ENCODE measurements at regions not wholly inside any gene's neighbourhood (a gene's known extent, or its start where the extent isn't known, plus 50 kb on each side); places are given as distances from the start of the nearest gene placed in this dataset.

- Histone ChIP-seq H3K79me2 (ENCODE audit: control insufficient read depth, insufficient read depth, low read length) (no peaks in the 10 kb centered on the region), H2AFZ (ENCODE audit: insufficient read depth, low read depth, low read length, poor library complexity, severe bottlenecking) (no peak overlapping the region), H3K4me3 (ENCODE audit: control extremely low read depth in 1 of 5, extremely low read depth in 1 of 5, insufficient read depth in 1 of 5, low read depth in 2 of 5, low read length in 4 of 5) (no peak overlapping the region), H4K20me1 (ENCODE audit: control insufficient read depth, insufficient read depth, low read length, poor library complexity, severe bottlenecking) (no peaks in the 10 kb centered on the region), H3K36me3 (replicated peaks in 1 of 2; ENCODE audit: control extremely low read depth in 1 of 2, control insufficient read depth in 1 of 2, extremely low read depth in 1 of 2, insufficient read depth in 2 of 2, low read length in 1 of 2) (no peaks in the 10 kb centered on the region), H3K4me1 (ENCODE audit: control insufficient read depth in 2 of 2, insufficient read depth in 2 of 2, low read length in 2 of 2) (peaks cover 16 to 21% of the 10 kb centered on the region in 2 donors), H3K4me2 (replicated peaks; ENCODE audit: low read depth, low read length, poor library complexity, severe bottlenecking) (no peak overlapping the region), H3K9ac (ENCODE audit: low read length) (no peak overlapping the region), H3K27ac (ENCODE audit: low read length in 2 of 2) (no peak overlapping the region), H3K9me3 (ENCODE audit: control extremely low read depth in 1 of 3, control insufficient read depth in 2 of 3, insufficient read depth in 1 of 3, low read length in 2 of 3) (peaks cover 5 to 22% (median 10%) of the 10 kb centered on the region in 3 donors), H3K27me3 (replicated peaks in 1 of 4; ENCODE audit: control extremely low read depth in 1 of 4, control insufficient read depth in 3 of 4, insufficient read depth in 4 of 4, low read length in 3 of 4) (peaks cover 0 to 5% (median 3%) of the 10 kb centered on the region in 4 experiments)
- ChIA-PET CTCF (interaction anchor here (0.6 to 0.7 kb wide), 2 partner anchors 24 to 267 kb away, joined by 3 to 5 read pairs; no protein-coding TSS in a partner anchor), POLR2A (interaction anchor here (0.6 kb wide), 1 partner anchor 378 kb away, joined by 4 read pairs; no protein-coding TSS in a partner anchor)
- Mint-ChIP-seq H3K9me3 (ENCODE audit: insufficient read depth) (peaks cover 4% of the 10 kb centered on the region), H3K27ac (no peak overlapping the region), H3K4me1 (peaks cover 14% of the 10 kb centered on the region), H3K4me3 (no peak overlapping the region), H3K27me3 (peaks cover 24% of the 10 kb centered on the region)
- intact Hi-C loops (cut with micrococcal nuclease), result no loop called here
- DNase-seq (no peak), ATAC-seq (ENCODE audit: low read depth) (no peak)
- WGBS (ENCODE audit: insufficient coverage), result no CpG with 5 or more reads among the region's 1 CpG
- no peak for TF ChIP-seq EZH2 (IDR thresholded peaks at IDR 0.05; ENCODE audit: borderline replicate concordance, insufficient read depth, low read depth, low read length, poor library complexity, severe bottlenecking)
- TF ChIP-seq, protein P1, sequence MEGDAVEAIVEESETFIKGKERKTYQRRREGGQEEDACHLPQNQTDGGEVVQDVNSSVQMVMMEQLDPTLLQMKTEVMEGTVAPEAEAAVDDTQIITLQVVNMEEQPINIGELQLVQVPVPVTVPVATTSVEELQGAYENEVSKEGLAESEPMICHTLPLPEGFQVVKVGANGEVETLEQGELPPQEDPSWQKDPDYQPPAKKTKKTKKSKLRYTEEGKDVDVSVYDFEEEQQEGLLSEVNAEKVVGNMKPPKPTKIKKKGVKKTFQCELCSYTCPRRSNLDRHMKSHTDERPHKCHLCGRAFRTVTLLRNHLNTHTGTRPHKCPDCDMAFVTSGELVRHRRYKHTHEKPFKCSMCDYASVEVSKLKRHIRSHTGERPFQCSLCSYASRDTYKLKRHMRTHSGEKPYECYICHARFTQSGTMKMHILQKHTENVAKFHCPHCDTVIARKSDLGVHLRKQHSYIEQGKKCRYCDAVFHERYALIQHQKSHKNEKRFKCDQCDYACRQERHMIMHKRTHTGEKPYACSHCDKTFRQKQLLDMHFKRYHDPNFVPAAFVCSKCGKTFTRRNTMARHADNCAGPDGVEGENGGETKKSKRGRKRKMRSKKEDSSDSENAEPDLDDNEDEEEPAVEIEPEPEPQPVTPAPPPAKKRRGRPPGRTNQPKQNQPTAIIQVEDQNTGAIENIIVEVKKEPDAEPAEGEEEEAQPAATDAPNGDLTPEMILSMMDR (IDR thresholded peaks at IDR 0.05), result no peak
Observed at GRCh38 chr16:10232757-10233156, 50.5 kb upstream of the GRIN2A start.

GRCh38 chr16:10239640-10240039 lies 57.4 kb upstream of the GRIN2A start:
- Mint-ChIP-seq H3K9me3 (ENCODE audit: insufficient read depth) (no peaks in the 10 kb centered on the region), H3K27me3 (peaks cover 12% of the 10 kb centered on the region), H3K4me3 (no peak overlapping the region), H3K4me1 (peaks cover 8% of the 10 kb centered on the region), H3K27ac (no peak overlapping the region)
- H2AFZ ChIP-seq (ENCODE audit: insufficient read depth, low read depth, low read length, poor library complexity, severe bottlenecking), result no peak overlapping the region
- no peak overlapping the region for H3K9ac ChIP-seq (ENCODE audit: low read length)
- ATAC-seq (ENCODE audit: low read depth) (no peak), DNase-seq (no peak)
- 87% methylated on average over 3 of the region's 8 CpGs for WGBS (ENCODE audit: insufficient coverage)
- no peak overlapping the region for H3K4me3 ChIP-seq (ENCODE audit: control extremely low read depth in 1 of 5, extremely low read depth in 1 of 5, insufficient read depth in 1 of 5, low read depth in 2 of 5, low read length in 4 of 5)
- no peaks in the 10 kb centered on the region for H3K79me2 ChIP-seq (ENCODE audit: control insufficient read depth, insufficient read depth, low read length)
- H3K36me3 ChIP-seq (replicated peaks in 1 of 2; ENCODE audit: control extremely low read depth in 1 of 2, control insufficient read depth in 1 of 2, extremely low read depth in 1 of 2, insufficient read depth in 2 of 2, low read length in 1 of 2), result no peaks in the 10 kb centered on the region
- no peaks in the 10 kb centered on the region for H4K20me1 ChIP-seq (ENCODE audit: control insufficient read depth, insufficient read depth, low read length, poor library complexity, severe bottlenecking)
- POLR2A ChIA-PET, result no interaction called here
- TF ChIP-seq, protein P1 (IDR thresholded peaks at IDR 0.05), result no peak
- TF ChIP-seq EZH2 (IDR thresholded peaks at IDR 0.05; ENCODE audit: borderline replicate concordance, insufficient read depth, low read depth, low read length, poor library complexity, severe bottlenecking), result no peak
- H3K4me2 ChIP-seq (replicated peaks; ENCODE audit: low read depth, low read length, poor library complexity, severe bottlenecking), result no peak overlapping the region
- H3K9me3 ChIP-seq (ENCODE audit: control extremely low read depth in 1 of 3, control insufficient read depth in 2 of 3, insufficient read depth in 1 of 3, low read length in 2 of 3), result peaks cover 0 to 3% (median 0%) of the 10 kb centered on the region in 3 donors
- peaks cover 0 to 3% (median 0%) of the 10 kb centered on the region in 4 experiments for H3K27me3 ChIP-seq (replicated peaks in 1 of 4; ENCODE audit: control extremely low read depth in 1 of 4, control insufficient read depth in 3 of 4, insufficient read depth in 4 of 4, low read length in 3 of 4)
- H3K4me1 ChIP-seq (ENCODE audit: control insufficient read depth in 2 of 2, insufficient read depth in 2 of 2, low read length in 2 of 2), result peaks cover 8 to 11% of the 10 kb centered on the region in 2 donors
- CTCF ChIA-PET, result interaction anchor here (0.8 kb wide), 1 partner anchor 310 kb away, joined by 3 read pairs; no protein-coding TSS in a partner anchor
- intact Hi-C loops (cut with micrococcal nuclease), result no loop called here
- no peak overlapping the region for H3K27ac ChIP-seq (ENCODE audit: low read length in 2 of 2)

All from B cell (primary cell).